Endothelial cell of umbilical vein (primary cell): ENCODE measurements at regions not wholly inside any gene's neighbourhood (a gene's known extent, or its start where the extent isn't known, plus 50 kb on each side); places are given as distances from the start of the nearest gene placed in this dataset.

ENCODE experiments used
- EZH2 ChIP-seq: IDR thresholded peaks from 2 replicates; pipeline ENCODE4 v1.6.1; 2012; ENCODE audit warnings: borderline replicate concordance, low read depth, mild to moderate bottlenecking, moderate library complexity, low read length, inconsistent platforms; ENCODE audit not compliant: severe bottlenecking
- FOS ChIP-seq: IDR thresholded peaks from 2 replicates; pipeline ENCODE4 v1.6.1; 2011; ENCODE audit warnings: mild to moderate bottlenecking, low read length, moderate library complexity, borderline replicate concordance; ENCODE audit not compliant: insufficient read depth
- JUN ChIP-seq: IDR thresholded peaks from 2 replicates; pipeline ENCODE4 v1.6.1; 2011; ENCODE audit warnings: borderline replicate concordance, low read depth; ENCODE audit not compliant: insufficient read length, insufficient read depth
- MYC ChIP-seq: IDR thresholded peaks from one replicate; pipeline ENCODE4 v1.6.1; 2011; ENCODE audit warnings: mild to moderate bottlenecking, low read depth, low read length
- POLR2A ChIP-seq: IDR thresholded peaks from 2 replicates; pipeline ENCODE4 v1.6.1; 2012; ENCODE audit warnings: low read depth, mild to moderate bottlenecking, control low read depth, low read length
- POLR2AphosphoS5 ChIP-seq: IDR thresholded peaks from 2 replicates; pipeline ENCODE4 v1.6.1; 2012; ENCODE audit warnings: low read depth, mild to moderate bottlenecking, control low read depth, low read length, moderate library complexity; ENCODE audit not compliant: insufficient read depth
- TF ChIP-seq, protein P1 (sequence below), 2 donors: IDR thresholded peaks; 1 replicate in 1 of 2; 2 replicates in 1 of 2; pipeline ENCODE4 v1.5.1; 2011; ENCODE audit warnings: low read length in 2 of 2, mild to moderate bottlenecking in 2 of 2, moderate library complexity in 2 of 2, control low read depth in 1 of 2, inconsistent platforms in 1 of 2, low read depth in 1 of 2; ENCODE audit not compliant: insufficient read depth in 1 of 2; ENCODE audit errors: extremely low read depth in 1 of 2
- TF ChIP-seq, protein P2 (sequence below): IDR thresholded peaks from 2 replicates; pipeline ENCODE4 v1.6.1; 2011; ENCODE audit not compliant: insufficient read depth, insufficient read length

DNA sequence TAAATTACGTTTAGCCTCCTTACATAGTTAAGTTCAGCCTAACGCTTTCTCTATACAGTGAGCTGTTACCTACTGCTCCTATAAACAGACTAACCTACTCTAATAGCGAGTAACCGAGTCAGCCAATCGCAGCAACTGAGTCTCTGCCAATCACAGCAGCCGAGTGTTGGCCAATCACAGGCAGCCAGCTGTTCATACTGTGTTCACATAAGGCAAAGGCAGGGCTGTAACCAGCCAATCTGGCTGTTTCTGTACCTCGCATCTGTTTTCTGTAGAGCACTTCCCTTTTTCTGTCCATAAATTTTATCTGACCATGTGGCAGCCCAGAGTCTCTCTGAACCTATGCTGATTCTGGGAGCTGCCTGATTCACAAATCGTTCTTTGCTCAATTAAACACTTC lies 263.9 kb upstream of the JARID2 start:
- TF ChIP-seq, protein P1, sequence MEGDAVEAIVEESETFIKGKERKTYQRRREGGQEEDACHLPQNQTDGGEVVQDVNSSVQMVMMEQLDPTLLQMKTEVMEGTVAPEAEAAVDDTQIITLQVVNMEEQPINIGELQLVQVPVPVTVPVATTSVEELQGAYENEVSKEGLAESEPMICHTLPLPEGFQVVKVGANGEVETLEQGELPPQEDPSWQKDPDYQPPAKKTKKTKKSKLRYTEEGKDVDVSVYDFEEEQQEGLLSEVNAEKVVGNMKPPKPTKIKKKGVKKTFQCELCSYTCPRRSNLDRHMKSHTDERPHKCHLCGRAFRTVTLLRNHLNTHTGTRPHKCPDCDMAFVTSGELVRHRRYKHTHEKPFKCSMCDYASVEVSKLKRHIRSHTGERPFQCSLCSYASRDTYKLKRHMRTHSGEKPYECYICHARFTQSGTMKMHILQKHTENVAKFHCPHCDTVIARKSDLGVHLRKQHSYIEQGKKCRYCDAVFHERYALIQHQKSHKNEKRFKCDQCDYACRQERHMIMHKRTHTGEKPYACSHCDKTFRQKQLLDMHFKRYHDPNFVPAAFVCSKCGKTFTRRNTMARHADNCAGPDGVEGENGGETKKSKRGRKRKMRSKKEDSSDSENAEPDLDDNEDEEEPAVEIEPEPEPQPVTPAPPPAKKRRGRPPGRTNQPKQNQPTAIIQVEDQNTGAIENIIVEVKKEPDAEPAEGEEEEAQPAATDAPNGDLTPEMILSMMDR (IDR thresholded peaks at IDR 0.05; ENCODE audit: extremely low read depth in 1 of 2, insufficient read depth in 1 of 2, low read depth in 1 of 2, low read length in 2 of 2): no peak
- no peak for TF ChIP-seq POLR2AphosphoS5
- TF ChIP-seq EZH2: no peak
- TF ChIP-seq POLR2A: no peak
- TF ChIP-seq, protein P2, sequence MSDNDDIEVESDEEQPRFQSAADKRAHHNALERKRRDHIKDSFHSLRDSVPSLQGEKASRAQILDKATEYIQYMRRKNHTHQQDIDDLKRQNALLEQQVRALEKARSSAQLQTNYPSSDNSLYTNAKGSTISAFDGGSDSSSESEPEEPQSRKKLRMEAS: no peak
- TF ChIP-seq FOS: no peak
- TF ChIP-seq MYC: no peak
- TF ChIP-seq JUN: no peak
